KOPT-K1 (cell line): ENCODE measurements at regions not wholly inside any gene's neighbourhood (a gene's known extent, or its start where the extent isn't known, plus 50 kb on each side); places are given as distances from the start of the nearest gene placed in this dataset.

Experiments used
- H3K27ac ChIP-seq: fragments of 200-600 bp; sonication (generic); 2 replicates; pipeline ENCODE4 v1.5.1; 2016; ENCODE audit warnings: antibody characterized with exemption, mild to moderate bottlenecking, low read depth, low read length; ENCODE audit not compliant: poor library complexity, severe bottlenecking
- H3K36me3 ChIP-seq: fragments of 200-600 bp; sonication (generic); 2 replicates; pipeline ENCODE4 v1.5.1; 2017; ENCODE audit warnings: antibody characterized with exemption, mild to moderate bottlenecking, low read length, moderate library complexity; ENCODE audit not compliant: insufficient read depth
- H3K9me3 ChIP-seq: fragments of 200-600 bp; sonication (generic); 2 replicates; pipeline ENCODE4 v1.5.1; 2017; ENCODE audit warnings: antibody characterized with exemption, low read length, mild to moderate bottlenecking; ENCODE audit not compliant: insufficient read depth, poor library complexity, severe bottlenecking

DNA sequence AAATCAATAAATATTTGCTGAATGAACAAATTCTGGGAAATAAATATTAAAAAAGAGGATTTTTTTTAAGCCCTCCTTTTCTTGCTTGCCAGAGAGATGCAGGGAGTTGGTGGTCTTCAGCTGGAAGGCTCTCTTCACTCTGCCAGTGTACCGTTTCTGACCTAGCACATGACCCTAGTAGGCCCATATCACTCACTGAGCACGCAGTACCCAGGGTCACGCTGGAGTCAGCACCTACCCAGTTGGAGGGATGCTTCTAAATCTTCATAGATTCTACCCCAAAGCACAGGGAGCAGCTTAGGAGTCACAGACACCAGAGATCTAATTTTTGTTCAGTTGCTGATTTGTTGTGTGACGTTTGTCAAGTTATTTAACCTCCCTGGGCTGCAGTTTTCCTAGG lies 195.4 kb upstream of the TBX3 start:
- Histone ChIP-seq H3K9me3 (no peaks in the 10 kb centered on the region), H3K36me3 (no peaks in the 10 kb centered on the region), H3K27ac (no peak overlapping the region)

- no peaks in the 10 kb centered on the region for H3K9me3 ChIP-seq
- H3K36me3 ChIP-seq: no peaks in the 10 kb centered on the region
Measured at GRCh38 chr12:114878781-114879180, 194.8 kb upstream of the TBX3 start.

DNA sequence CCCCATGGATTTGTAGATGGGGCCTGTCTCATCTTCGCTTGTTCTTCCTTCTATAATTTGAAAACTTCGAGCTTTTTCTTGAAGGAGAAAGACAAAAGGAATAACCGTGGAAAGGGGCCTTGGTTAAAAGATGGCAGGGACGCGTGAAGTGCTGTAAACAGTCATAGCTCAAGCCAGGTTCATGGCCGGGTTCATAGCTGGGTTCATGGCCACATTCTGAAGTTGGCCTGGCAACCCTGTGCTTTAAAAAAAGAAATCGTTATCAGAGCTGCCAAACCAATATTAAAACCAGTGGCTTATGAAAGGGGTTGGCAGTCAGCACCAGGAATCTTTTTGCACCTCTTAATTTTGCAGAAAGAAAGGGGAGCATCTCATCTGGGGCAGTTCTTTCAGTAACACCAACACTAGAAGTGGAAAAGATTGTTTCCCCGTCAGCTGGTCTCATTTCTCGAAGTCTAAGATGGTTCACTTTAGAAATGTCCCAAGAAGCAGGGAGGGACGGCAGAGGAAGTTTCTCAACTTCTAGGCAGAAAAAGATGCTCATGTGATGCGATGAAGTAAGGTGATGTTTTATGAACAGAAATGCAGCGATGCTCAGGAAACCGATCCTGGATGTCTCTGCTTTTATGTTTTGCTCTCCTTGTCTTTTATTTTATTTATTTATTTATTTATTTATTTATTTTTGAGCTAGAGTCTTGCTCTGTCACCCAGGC lies 193.1 kb upstream of the TBX3 start:
- Histone ChIP-seq H3K27ac (no peak overlapping the region), H3K9me3 (no peaks in the 10 kb centered on the region), H3K36me3 (no peaks in the 10 kb centered on the region)

More at GRCh38 chr12:114878781-114879180, 194.8 kb upstream of the TBX3 start:
- no peak overlapping the region for H3K27ac ChIP-seq

GRCh38 chr12:114875313-114875712 lies 191.3 kb upstream of the TBX3 start:
- H3K27ac ChIP-seq: no peak overlapping the region
- no peaks in the 10 kb centered on the region for H3K36me3 ChIP-seq
- H3K9me3 ChIP-seq: no peaks in the 10 kb centered on the region

DNA sequence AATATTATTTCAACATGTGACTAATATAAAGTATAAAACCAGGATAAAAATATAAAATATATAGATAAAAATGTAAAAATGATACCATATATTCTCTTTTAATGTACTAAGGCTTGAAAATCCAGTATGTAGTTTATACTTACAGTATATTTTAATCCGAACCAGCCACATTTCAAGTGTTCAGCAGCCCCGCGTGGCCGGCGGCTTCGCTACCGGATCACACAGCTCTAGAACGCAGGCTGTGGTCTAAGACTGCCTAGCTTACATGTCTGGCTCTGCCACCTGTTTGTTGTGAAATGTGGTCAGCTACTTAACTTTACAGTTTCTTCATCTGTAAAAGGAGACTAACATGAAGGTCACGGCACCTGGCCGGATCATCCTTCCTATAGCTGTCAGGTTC lies 189.7 kb upstream of the TBX3 start:
- no peak overlapping the region for H3K27ac ChIP-seq
- no peaks in the 10 kb centered on the region for H3K9me3 ChIP-seq
- no peaks in the 10 kb centered on the region for H3K36me3 ChIP-seq

DNA sequence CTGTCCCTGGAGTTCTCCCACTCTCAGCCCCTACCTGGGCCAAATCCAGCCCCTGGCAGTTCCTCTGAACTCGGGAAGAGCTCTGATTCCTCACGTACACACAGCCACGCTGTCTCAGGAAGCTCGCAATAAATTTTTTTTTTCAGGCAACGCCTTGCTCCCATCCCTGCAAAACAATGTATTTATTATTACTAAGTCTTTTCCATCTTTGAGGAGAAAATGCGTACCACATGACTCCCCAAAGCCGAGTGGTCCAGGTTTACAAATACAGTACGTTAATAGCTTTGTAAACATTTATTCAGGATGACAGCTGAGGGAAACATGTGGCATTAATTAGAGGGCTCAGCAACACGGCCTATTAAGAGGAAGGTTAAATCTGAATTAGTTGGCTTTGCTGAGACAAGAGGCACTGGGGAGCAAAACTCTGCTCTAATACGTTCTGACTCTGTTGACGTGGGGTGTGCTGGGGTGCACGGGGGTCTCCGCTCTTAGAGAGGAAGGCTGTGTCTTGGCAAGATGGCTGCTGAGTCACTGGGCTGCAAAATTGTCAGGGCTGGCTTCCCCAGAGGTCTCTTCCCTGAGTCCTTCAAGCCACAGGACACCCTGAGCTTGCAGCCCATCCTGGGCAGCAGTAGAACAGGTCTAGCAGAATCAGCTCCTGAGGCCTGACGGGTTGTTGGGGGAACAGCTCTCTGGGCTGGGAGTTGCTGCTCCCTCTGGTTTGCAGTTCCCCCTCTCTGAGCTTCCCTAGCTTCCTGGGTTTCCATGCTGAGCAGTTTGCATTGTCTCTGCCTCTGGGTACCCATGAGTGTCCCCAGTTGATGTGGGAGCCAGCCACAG lies 185.2 kb upstream of the TBX3 start:
- Histone ChIP-seq H3K9me3 (no peaks in the 10 kb centered on the region), H3K36me3 (no peaks in the 10 kb centered on the region), H3K27ac (no peak overlapping the region)

DNA sequence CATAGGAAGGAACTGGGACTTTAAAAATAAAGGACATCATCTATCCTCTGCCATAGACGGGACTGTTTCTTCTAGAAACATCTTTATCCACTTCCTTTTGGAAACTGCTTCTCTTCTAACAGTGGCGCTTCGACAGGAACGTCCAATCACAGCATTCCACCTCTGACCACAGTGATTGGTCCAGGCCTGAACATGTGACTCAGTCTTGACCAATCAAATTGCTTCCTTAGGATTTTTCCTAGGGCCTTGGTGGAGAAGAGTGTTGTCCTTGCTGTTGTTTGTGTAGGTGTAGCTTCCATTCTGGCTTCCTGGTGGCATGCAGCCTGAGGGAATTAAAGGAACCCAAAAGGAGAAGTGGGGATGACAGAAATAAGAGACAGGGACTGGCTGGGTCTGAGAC lies 182.4 kb upstream of the TBX3 start:
- H3K36me3 ChIP-seq: no peaks in the 10 kb centered on the region
- no peak overlapping the region for H3K27ac ChIP-seq
- H3K9me3 ChIP-seq: no peaks in the 10 kb centered on the region

DNA sequence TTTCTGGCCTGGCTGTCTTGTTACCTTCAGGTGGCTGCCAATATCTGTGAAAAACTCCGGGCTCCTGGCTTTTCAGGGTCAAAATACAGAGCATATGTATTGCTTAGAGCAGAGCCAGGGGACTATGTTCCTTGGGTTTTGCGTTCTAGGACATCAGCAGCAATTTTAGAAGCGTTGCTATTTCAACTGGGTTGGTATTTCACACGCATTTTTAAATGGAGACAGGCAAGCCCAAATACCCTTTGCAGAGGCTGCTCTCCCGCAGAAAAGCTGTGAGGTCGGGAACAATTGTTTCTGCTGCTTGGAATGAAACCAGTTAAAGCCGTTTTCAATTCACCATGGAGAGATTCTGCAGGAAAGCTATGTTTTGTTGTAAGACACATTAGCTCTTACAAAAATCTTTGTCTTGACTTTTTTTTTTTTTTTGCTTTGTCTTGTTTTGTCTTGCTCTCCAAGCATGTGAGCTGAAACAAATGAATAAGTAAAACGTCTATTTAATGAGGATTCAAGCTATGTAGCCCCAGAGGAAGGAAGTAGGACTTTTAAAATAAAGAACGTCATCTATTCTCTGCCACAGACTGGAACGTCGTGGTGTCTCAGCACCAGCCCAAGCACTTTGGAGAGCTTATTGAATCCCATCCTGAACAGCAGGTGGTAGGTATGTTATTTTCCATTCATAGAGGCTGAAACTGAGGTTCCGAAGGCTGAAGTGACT lies 181.0 kb upstream of the TBX3 start:
- H3K36me3 ChIP-seq: no peaks in the 10 kb centered on the region
- no peaks in the 10 kb centered on the region for H3K9me3 ChIP-seq
- no peak overlapping the region for H3K27ac ChIP-seq

DNA sequence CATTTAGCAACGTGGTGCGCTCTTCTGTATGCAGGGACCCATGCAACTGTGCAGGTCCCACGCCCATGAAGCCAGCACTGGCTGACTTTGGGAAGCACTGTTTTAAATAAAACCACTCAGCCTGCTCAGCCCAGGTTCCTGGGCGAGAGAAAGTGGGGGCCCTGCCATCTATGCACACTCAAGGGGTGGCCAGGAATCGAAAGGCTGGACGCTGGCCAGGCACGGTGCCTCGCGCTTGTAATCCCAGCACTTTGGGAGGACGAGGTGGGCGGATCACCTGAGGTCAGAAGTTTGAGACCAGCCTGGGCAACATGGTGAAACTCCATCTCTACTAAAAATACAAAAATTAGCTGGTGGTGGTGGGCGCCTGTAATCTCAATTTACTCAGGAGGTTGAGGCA lies 179.9 kb upstream of the TBX3 start:
- no peaks in the 10 kb centered on the region for H3K9me3 ChIP-seq
- no peak overlapping the region for H3K27ac ChIP-seq
- H3K36me3 ChIP-seq: no peaks in the 10 kb centered on the region

- no peaks in the 10 kb centered on the region for H3K36me3 ChIP-seq
- no peak overlapping the region for H3K27ac ChIP-seq
- H3K9me3 ChIP-seq: no peaks in the 10 kb centered on the region
Measured at GRCh38 chr12:114860969-114861368, 177.0 kb upstream of the TBX3 start.

DNA sequence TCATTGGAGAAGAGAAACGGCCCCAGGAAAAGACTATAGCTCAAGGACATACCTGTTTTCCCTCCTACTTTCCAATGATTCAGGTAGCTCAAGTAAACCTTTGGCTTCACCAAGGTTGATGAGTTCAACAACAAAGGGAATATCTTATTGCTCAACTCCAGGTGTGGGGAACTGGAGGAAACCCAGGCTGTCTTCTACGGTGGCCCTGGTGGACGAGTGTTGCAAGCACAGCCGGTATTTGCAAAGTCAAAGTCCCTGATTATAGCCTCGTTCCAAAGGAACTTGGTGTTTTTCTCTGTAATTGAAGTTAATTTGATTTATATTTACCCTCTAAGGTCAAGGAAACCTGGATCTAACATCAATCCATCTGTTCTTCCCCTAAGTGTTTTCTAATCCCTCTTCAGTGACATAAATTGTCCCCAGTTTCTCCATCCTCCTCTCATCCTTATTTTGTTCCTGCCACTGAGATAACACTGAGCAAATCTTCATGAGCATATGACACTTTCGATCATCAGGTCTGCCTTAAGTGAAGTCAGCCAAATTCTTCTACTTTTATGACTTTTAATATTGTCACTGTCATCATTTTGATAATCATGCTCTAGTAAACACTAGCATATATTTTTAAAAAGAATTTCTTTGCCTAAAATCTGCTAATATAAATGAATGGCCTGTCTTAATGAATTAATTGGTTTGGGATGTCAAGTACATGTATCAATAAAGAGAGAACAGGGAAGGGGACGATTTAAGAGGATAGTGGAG lies 174.6 kb upstream of the TBX3 start:
- H3K27ac ChIP-seq: no peak overlapping the region
- H3K36me3 ChIP-seq: no peaks in the 10 kb centered on the region
- H3K9me3 ChIP-seq: peaks cover 13% of the 10 kb centered on the region

GRCh38 chr12:114855678-114856077 lies 171.7 kb upstream of the TBX3 start:
- Histone ChIP-seq H3K27ac (no peak overlapping the region), H3K9me3 (peaks cover 13% of the 10 kb centered on the region), H3K36me3 (no peaks in the 10 kb centered on the region)

DNA sequence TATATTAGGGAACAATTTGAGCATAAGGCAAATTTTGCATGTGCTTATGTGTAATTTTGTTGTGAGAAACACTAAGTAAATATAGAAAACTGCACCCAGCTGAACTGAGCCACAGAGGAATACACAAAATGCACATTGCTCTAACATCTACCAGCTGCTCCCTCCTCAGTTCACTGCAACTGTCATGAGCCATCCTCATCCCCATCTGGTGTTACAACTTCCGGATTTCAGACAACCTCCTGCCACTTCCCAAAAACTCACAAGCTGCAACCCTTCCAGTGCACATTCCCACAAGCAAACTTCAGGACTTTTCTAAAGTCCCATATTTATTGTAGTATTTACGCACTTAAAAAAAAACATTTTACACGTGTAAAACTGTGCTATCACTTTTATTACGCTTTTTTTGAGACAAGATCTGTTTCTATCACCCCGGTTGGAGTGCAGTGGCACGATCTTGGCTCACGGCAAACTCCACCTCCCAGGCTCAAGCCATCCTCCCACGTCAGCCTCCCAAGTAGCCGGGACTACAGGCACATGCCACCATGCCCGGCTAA lies 169.1 kb upstream of the TBX3 start:
- H3K9me3 ChIP-seq: peaks cover 13% of the 10 kb centered on the region
- no peaks in the 10 kb centered on the region for H3K36me3 ChIP-seq
- H3K27ac ChIP-seq: no peak overlapping the region

GRCh38 chr12:114851981-114852380 lies 168.0 kb upstream of the TBX3 start:
- H3K9me3 ChIP-seq: peaks cover 13% of the 10 kb centered on the region
- H3K36me3 ChIP-seq: no peaks in the 10 kb centered on the region

More at GRCh38 chr12:114851981-114852380, 168.0 kb upstream of the TBX3 start:
- no peak overlapping the region for H3K27ac ChIP-seq
